GF-D8 (cell line): ENCODE measurements at regions not wholly inside any gene's neighbourhood (a gene's known extent, or its start where the extent isn't known, plus 50 kb on each side); places are given as distances from the start of the nearest gene placed in this dataset.
"Not testable (repeated sequence)": the region's sequence is repeated elsewhere in the genome, so short reads cannot be mapped to it uniquely, and the experiment has no call there.

Source experiments
- DNase-seq: peaks from one replicate; lab custom pipeline; 2025; lab: John Stamatoyannopoulos, UW

GRCh38 chr3:194022052-194022451, 113.9 kb upstream of the HES1 start:
- no peak for DNase-seq

GRCh38 chr3:194022816-194023215, 113.1 kb upstream of the HES1 start:
- DNase-seq = no peak

- DNase-seq = no peak
Observed at GRCh38 chr3:194023501-194024280, 112.3 kb upstream of the HES1 start.

- no peak for DNase-seq
Observed at GRCh38 chr3:194025119-194025518, 110.8 kb upstream of the HES1 start.

- DNase-seq = no peak
Observed at GRCh38 chr3:194025951-194026350, 110.0 kb upstream of the HES1 start.

- no peak for DNase-seq
Observed at GRCh38 chr3:194028434-194029004, 107.4 kb upstream of the HES1 start.

GRCh38 chr3:194029846-194030245, 106.1 kb upstream of the HES1 start:
- DNase-seq = no peak

- no peak for DNase-seq
Observed at GRCh38 chr3:194030372-194030771, 105.6 kb upstream of the HES1 start.

GRCh38 chr3:194031349-194031748, 104.6 kb upstream of the HES1 start:
- no peak for DNase-seq

GRCh38 chr3:194031867-194032635, 103.9 kb upstream of the HES1 start:
- DNase-seq = no peak

- DNase-seq = no peak
Observed at GRCh38 chr3:194032828-194033435, 103.0 kb upstream of the HES1 start.

GRCh38 chr3:194034346-194035336, 101.3 kb upstream of the HES1 start:
- no peak for DNase-seq

- DNase-seq = no peak
Observed at GRCh38 chr3:194035406-194036138, 100.4 kb upstream of the HES1 start.

GRCh38 chr3:194036842-194037241, 99.1 kb upstream of the HES1 start:
- DNase-seq = no peak

- not testable (repeated sequence) for DNase-seq
Observed at GRCh38 chr3:194038346-194038745, 97.6 kb upstream of the HES1 start.

- DNase-seq = no peak
Observed at GRCh38 chr3:194038960-194039359, 97.0 kb upstream of the HES1 start.

GRCh38 chr3:194040516-194041273, 95.3 kb upstream of the HES1 start:
- no peak for DNase-seq

- DNase-seq = no peak
Observed at GRCh38 chr3:194042927-194043326, 93.0 kb upstream of the HES1 start.

- DNase-seq = no peak
Observed at GRCh38 chr3:194043516-194043915, 92.4 kb upstream of the HES1 start.

GRCh38 chr3:194045289-194045688, 90.7 kb upstream of the HES1 start:
- no peak for DNase-seq
